Psoas muscle (tissue), 7 donors: ENCODE measurements at regions not wholly inside any gene's neighbourhood (a gene's known extent, or its start where the extent isn't known, plus 50 kb on each side); places are given as distances from the start of the nearest gene placed in this dataset.

Experiments used
- ATAC-seq, 4 donors: fragments of 200-7000 bp; cut with Tn5 transposase; one replicate each; pipeline ENCODE4 v1.9.1; 2020; ENCODE audit warnings: moderate library complexity in 3 of 4, mild to moderate bottlenecking in 2 of 4
- DNase-seq, 2 donors: peaks; one replicate each; pipeline ENCODE4 v3.0.0-alpha.2; 2020
- H3K27ac ChIP-seq: fragments of 200-600 bp; one replicate; pipeline ENCODE4 v1.8.0; 2022
- H3K27me3 ChIP-seq, 3 donors: fragments of 200-600 bp in 1 of 3; one replicate each; pipeline versions ENCODE4 v1.6.1 to v1.8.0; 2013 to 2022; ENCODE audit warnings: low read length in 2 of 3, mild to moderate bottlenecking in 2 of 3, moderate library complexity in 1 of 3; ENCODE audit not compliant: insufficient read depth in 3 of 3
- H3K36me3 ChIP-seq, 2 donors: fragments of 200-600 bp in 1 of 2; one replicate each; pipeline versions ENCODE4 v1.6.1 to v1.8.0; 2013 to 2022; ENCODE audit warnings: low read depth in 1 of 2, mild to moderate bottlenecking in 1 of 2, moderate library complexity in 1 of 2; ENCODE audit not compliant: insufficient read depth in 1 of 2
- H3K4me1 ChIP-seq: fragments of 200-600 bp; one replicate; pipeline ENCODE4 v1.8.0; 2022
- H3K4me3 ChIP-seq: fragments of 200-600 bp; one replicate; pipeline ENCODE4 v1.8.0; 2022; ENCODE audit warnings: mild to moderate bottlenecking
- H3K9me3 ChIP-seq: fragments of 200-600 bp; one replicate; pipeline ENCODE4 v1.8.0; 2022
- WGBS, 3 donors: extraction: QIAGEN DNeasy Blood & Tissue Kit; methylation state at CpG; one replicate each; pipeline versions ENCODE4 v1.1.6 to v1.1.7; 2013; 5-methylcytosine and 5-hydroxymethylcytosine counted together
- intact Hi-C, 2 donors: fragments of 100-400 bp; cut with DNase I; formaldehyde crosslinking; loops; one replicate each; pipeline versions ENCODE4 v1.11.0 to v1.14.2; 2022
- TF ChIP-seq, protein P1 (sequence below): fragments of 200-600 bp; IDR thresholded peaks from one replicate; pipeline ENCODE4 v1.8.0; 2022; ENCODE audit warnings: antibody characterized with exemption
- donor health status: healthy with polysubstance abuse.
- donor health status: DM: no; HTN: no; CAD: no; lungs with moderate emphysema.
- donor health status: Bipolar disorder and iron deficiency.
- donor health status: healthy.
- donor health status: DM: yes; HTN: yes; CAD: no.
- donor health status: DM: no; HTN: no; CAD: no.
- donor health status: DM: yes; HTN: yes; CAD: no.

DNA sequence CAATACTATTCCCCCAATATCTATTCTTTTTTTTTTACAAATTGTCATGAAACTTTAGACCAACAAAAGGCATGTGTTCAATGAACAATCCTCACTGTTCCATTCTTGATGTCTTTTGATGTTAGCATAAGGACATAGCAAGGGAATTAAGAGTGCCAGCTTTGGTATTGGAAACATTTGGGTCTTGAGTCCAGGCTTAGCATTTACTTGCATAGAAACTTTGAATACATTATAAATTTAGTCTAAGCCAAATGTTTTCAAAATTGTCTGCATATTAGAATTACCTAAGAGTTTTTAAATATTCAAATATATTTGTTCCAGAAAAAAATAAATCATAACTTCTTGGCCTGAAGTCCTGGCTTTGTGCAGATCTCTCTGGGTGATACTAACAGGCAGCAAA lies 406.5 kb downstream of the LRFN5 start:
- ATAC-seq (no peak), DNase-seq (no peak)
- no peaks in the 10 kb centered on the region for H3K4me1 ChIP-seq
- intact Hi-C loops, result no loop called here
- TF ChIP-seq, protein P1, sequence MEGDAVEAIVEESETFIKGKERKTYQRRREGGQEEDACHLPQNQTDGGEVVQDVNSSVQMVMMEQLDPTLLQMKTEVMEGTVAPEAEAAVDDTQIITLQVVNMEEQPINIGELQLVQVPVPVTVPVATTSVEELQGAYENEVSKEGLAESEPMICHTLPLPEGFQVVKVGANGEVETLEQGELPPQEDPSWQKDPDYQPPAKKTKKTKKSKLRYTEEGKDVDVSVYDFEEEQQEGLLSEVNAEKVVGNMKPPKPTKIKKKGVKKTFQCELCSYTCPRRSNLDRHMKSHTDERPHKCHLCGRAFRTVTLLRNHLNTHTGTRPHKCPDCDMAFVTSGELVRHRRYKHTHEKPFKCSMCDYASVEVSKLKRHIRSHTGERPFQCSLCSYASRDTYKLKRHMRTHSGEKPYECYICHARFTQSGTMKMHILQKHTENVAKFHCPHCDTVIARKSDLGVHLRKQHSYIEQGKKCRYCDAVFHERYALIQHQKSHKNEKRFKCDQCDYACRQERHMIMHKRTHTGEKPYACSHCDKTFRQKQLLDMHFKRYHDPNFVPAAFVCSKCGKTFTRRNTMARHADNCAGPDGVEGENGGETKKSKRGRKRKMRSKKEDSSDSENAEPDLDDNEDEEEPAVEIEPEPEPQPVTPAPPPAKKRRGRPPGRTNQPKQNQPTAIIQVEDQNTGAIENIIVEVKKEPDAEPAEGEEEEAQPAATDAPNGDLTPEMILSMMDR, result no peak
- H3K27ac ChIP-seq, result no peak overlapping the region
- peaks cover 0 to 2% (median 0%) of the 10 kb centered on the region in 3 donors for H3K27me3 ChIP-seq
- H3K36me3 ChIP-seq, result no peaks in the 10 kb centered on the region
- H3K9me3 ChIP-seq, result no peaks in the 10 kb centered on the region
- H3K4me3 ChIP-seq, result no peak overlapping the region

DNA sequence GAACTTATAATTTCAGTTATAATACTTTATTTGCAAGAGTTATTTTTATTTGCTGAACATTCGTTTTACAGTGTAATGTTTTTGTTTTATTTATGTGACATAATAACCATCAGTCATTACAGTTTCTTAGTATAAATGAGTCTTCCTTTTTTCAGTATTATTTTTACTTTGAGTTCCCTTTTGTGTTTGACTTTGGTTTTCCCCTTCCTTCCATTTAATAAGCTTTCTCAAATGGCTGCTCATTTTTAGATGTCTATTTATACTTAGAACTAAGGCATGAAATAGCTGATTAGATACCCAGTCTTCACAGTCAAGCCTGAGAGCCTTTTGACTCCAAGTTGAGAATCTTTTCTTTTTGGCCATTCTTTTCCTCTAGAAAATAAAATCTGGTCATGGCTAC lies 404.5 kb downstream of the LRFN5 start:
- H3K27ac ChIP-seq, result no peak overlapping the region
- H3K4me1 ChIP-seq, result no peaks in the 10 kb centered on the region
- peaks cover 0 to 2% (median 0%) of the 10 kb centered on the region in 3 donors for H3K27me3 ChIP-seq
- WGBS, 3 donors, result 45 to 58% (median 47%) methylated on average over 1 of the region's 1 CpG
- ATAC-seq, result no peak
- intact Hi-C loops, result no loop called here
- TF ChIP-seq, protein P1, result no peak
- no peaks in the 10 kb centered on the region for H3K36me3 ChIP-seq
- H3K4me3 ChIP-seq, result no peak overlapping the region
- no peak for DNase-seq
- no peaks in the 10 kb centered on the region for H3K9me3 ChIP-seq

DNA sequence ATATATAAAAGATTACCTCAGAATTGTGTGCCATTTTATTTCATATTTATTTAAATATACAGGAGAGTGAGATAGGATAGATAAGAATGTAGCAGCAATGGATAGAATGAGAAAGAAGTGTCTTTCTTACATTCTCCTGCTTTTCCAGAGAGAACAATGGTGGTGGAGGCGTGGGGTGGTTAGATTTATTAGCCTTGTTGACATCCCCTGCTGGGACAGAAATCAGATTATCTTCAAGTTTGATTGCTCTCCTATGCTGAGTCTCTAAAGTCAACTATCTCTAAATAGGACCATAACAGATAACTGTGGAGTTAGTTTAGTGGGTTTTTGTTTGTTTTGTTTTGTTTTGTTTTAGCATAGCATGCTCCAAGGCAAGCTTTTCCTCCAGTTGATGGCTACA lies 397.6 kb downstream of the LRFN5 start:
- TF ChIP-seq, protein P1, result no peak
- ATAC-seq (no peak), DNase-seq (no peak)
- Histone ChIP-seq H3K4me1 (no peaks in the 10 kb centered on the region), H3K36me3 (no peaks in the 10 kb centered on the region), H3K27me3 (no peaks in the 10 kb centered on the region), H3K9me3 (no peaks in the 10 kb centered on the region), H3K4me3 (no peak overlapping the region), H3K27ac (no peak overlapping the region)
- intact Hi-C loops, result no loop called here
- whole genome bisulfite sequencing, 3 donors, result 50 to 61% (median 57%) methylated on average over 1 of the region's 1 CpG

DNA sequence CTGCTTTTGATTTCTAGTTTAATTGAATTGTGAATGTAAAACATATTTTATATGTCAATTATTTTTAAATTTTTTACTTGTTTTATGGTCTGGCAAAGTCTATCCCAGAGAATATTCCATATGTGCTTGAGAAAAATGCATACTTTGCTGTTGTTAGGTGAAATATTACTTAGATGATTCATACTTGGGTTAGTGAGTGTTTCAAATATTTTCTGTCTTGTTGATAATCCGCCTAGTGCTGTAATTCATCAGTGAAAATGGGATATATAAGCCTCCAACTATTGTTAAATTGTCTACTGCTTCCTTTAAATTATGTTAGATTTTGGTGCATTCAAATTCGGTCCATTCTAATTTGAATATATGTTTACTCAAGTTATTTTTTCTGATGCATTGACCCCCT lies 395.5 kb downstream of the LRFN5 start:
- DNase-seq (no peak), ATAC-seq (no peak)
- Histone ChIP-seq H3K9me3 (no peaks in the 10 kb centered on the region), H3K36me3 (no peaks in the 10 kb centered on the region), H3K27ac (no peak overlapping the region), H3K4me1 (no peaks in the 10 kb centered on the region), H3K4me3 (no peak overlapping the region), H3K27me3 (no peaks in the 10 kb centered on the region)
- intact Hi-C loops, result no loop called here
- WGBS, 3 donors, result 78 to 83% (median 80%) methylated on average over 2 of the region's 2 CpGs
- TF ChIP-seq, protein P1, result no peak

DNA sequence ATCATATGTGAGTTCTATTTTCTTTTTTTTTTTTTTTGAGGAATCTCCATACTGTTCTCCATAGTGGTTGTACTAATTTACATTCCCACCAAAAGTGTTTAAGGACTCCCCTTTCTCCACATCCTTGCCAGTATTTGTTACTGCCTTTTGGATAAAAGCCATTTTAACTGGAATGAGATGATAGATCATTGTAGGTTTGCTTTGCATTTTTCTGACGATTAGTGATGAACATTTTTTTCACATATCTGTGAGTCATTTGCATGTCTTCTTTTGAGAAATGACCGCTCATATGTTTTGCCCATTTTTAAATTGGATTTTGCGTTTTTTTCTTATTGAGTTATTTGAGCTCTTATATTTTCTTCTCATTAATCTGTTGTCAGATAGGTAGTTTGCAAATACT lies 394.8 kb downstream of the LRFN5 start:
- Histone ChIP-seq H3K36me3 (no peaks in the 10 kb centered on the region), H3K27ac (no peak overlapping the region), H3K9me3 (no peaks in the 10 kb centered on the region), H3K4me1 (no peaks in the 10 kb centered on the region), H3K27me3 (no peaks in the 10 kb centered on the region), H3K4me3 (no peak overlapping the region)
- ATAC-seq, result no peak
- intact Hi-C loops, result no loop called here
- TF ChIP-seq, protein P1, result no peak
- 69 to 76% (median 76%) methylated on average over 3 of the region's 3 CpGs for WGBS, 3 donors
- DNase-seq, result no peak
